NCI-H2171 (cell line): ENCODE measurements at regions not wholly inside any gene's neighbourhood (a gene's known extent, or its start where the extent isn't known, plus 50 kb on each side); places are given as distances from the start of the nearest gene placed in this dataset.

Experiments used
- DNase-seq: peaks from one replicate; lab custom pipeline; 2025; lab: John Stamatoyannopoulos, UW

GRCh38 chr9:86893811-86894490, 53.4 kb downstream of the GAS1 start:
- DNase-seq, result no peak

GRCh38 chr9:86892576-86892975, 54.7 kb downstream of the GAS1 start:
- DNase-seq, result no peak

GRCh38 chr9:86891886-86892437, 55.3 kb downstream of the GAS1 start:
- no peak for DNase-seq

- DNase-seq, result no peak
Observed at GRCh38 chr9:86891091-86891490, 56.2 kb downstream of the GAS1 start.

GRCh38 chr9:86885232-86885631, 62.1 kb downstream of the GAS1 start:
- DNase-seq, result no peak

GRCh38 chr9:86876621-86877196, 70.6 kb downstream of the GAS1 start:
- DNase-seq, result no peak

GRCh38 chr9:86868616-86869015, 78.7 kb downstream of the GAS1 start:
- no peak for DNase-seq

GRCh38 chr9:86867804-86868313, 79.4 kb downstream of the GAS1 start:
- peak; percentile 59 for DNase-seq

- DNase-seq, result no peak
Observed at GRCh38 chr9:86865952-86866351, 81.4 kb downstream of the GAS1 start.

GRCh38 chr9:86860006-86860405, 87.3 kb downstream of the GAS1 start:
- no peak for DNase-seq

- no peak for DNase-seq
Observed at GRCh38 chr9:86859056-86859455, 88.2 kb downstream of the GAS1 start.

GRCh38 chr9:86858009-86858408, 89.3 kb downstream of the GAS1 start:
- DNase-seq, result no peak

GRCh38 chr9:86856259-86856658, 91.0 kb downstream of the GAS1 start:
- DNase-seq, result no peak

GRCh38 chr9:86854898-86855523, 92.3 kb downstream of the GAS1 start:
- DNase-seq, result peak; percentile 92

- no peak for DNase-seq
Observed at GRCh38 chr9:86846656-86847055, 100.7 kb downstream of the GAS1 start.

GRCh38 chr9:86843206-86843605, 104.1 kb downstream of the GAS1 start:
- DNase-seq, result no peak

- DNase-seq, result no peak
Observed at GRCh38 chr9:86842573-86842972, 104.7 kb downstream of the GAS1 start.

- DNase-seq, result no peak
Observed at GRCh38 chr9:86839522-86839921, 107.8 kb downstream of the GAS1 start.

- DNase-seq, result no peak
Observed at GRCh38 chr9:86838519-86839497, 108.5 kb downstream of the GAS1 start.

- no peak for DNase-seq
Observed at GRCh38 chr9:86837345-86837744, 110.0 kb downstream of the GAS1 start.

GRCh38 chr9:86836797-86837196, 110.5 kb downstream of the GAS1 start:
- no peak for DNase-seq

GRCh38 chr9:86836266-86836665, 111.0 kb downstream of the GAS1 start:
- DNase-seq, result no peak
